ENCODE measurements at regions not wholly inside any gene's neighbourhood (a gene's known extent, or its start where the extent isn't known, plus 50 kb on each side); places are given as distances from the start of the nearest gene placed in this dataset.

GRCh38 chr13:28586439-28587173 lies 72.3 kb upstream of the POMP start:
- intact Hi-C loops (cut with DNase I): no loop called here
- 66 to 70% methylated on average over 5 to 6 of the region's 6 CpGs for WGBS, 2 donors
- Histone ChIP-seq H3K4me1 (no peaks in the 10 kb centered on the region), H3K27me3 (peaks cover 0 to 17% (median 0%) of the 10 kb centered on the region in 4 donors), H3K4me3 (no peak overlapping the region), H3K27ac (no peak overlapping the region), H3K9me3 (no peaks in the 10 kb centered on the region), H3K36me3 (no peaks in the 10 kb centered on the region)
- no peak for DNase-seq
- no peak for TF ChIP-seq CTCF (IDR thresholded peaks at IDR 0.05)
- TF ChIP-seq POLR2A (IDR thresholded peaks at IDR 0.05): no peak

- H3K36me3 ChIP-seq: no peaks in the 10 kb centered on the region
- H3K27me3 ChIP-seq: peaks cover 0 to 13% (median 0%) of the 10 kb centered on the region in 4 donors
- no peaks in the 10 kb centered on the region for H3K9me3 ChIP-seq
- intact Hi-C loops (cut with DNase I): no loop called here
- no peak overlapping the region for H3K4me3 ChIP-seq
- 29 to 45% methylated on average over 1 of the region's 1 CpG for WGBS, 2 donors
- no peaks in the 10 kb centered on the region for H3K4me1 ChIP-seq
- H3K27ac ChIP-seq: no peak overlapping the region
- no peak for DNase-seq
- TF ChIP-seq POLR2A (IDR thresholded peaks at IDR 0.05): no peak
- TF ChIP-seq CTCF (IDR thresholded peaks at IDR 0.05): no peak
These were observed 73.4 kb upstream of the POMP start for GRCh38 chr13:28585561-28585960.

- WGBS, 2 donors: 65 to 77% methylated on average over 3 to 4 of the region's 4 CpGs
- no peaks in the 10 kb centered on the region for H3K36me3 ChIP-seq
- no peak overlapping the region for H3K27ac ChIP-seq
- H3K4me1 ChIP-seq: no peaks in the 10 kb centered on the region
- DNase-seq: no peak
- H3K4me3 ChIP-seq: no peak overlapping the region
- intact Hi-C loops (cut with DNase I): no loop called here
- no peaks in the 10 kb centered on the region for H3K9me3 ChIP-seq
- TF ChIP-seq CTCF (IDR thresholded peaks at IDR 0.05) (no peak), POLR2A (IDR thresholded peaks at IDR 0.05) (no peak)
- peaks cover 0 to 9% (median 0%) of the 10 kb centered on the region in 4 donors for H3K27me3 ChIP-seq
These were observed 74.0 kb upstream of the POMP start for GRCh38 chr13:28584873-28585381.

GRCh38 chr13:28583651-28584091 lies 75.3 kb upstream of the POMP start:
- no peak overlapping the region for H3K27ac ChIP-seq
- DNase-seq: no peak
- H3K4me3 ChIP-seq: no peak overlapping the region
- no peaks in the 10 kb centered on the region for H3K36me3 ChIP-seq
- WGBS, 2 donors: 44 to 68% methylated on average over 11 to 19 of the region's 19 CpGs
- intact Hi-C loops (cut with DNase I): no loop called here
- TF ChIP-seq CTCF (IDR thresholded peaks at IDR 0.05) (no peak), POLR2A (IDR thresholded peaks at IDR 0.05) (no peak)
- no peaks in the 10 kb centered on the region for H3K4me1 ChIP-seq
- H3K27me3 ChIP-seq: peaks cover 0 to 9% (median 0%) of the 10 kb centered on the region in 4 donors
- no peaks in the 10 kb centered on the region for H3K9me3 ChIP-seq

- Histone ChIP-seq H3K36me3 (no peaks in the 10 kb centered on the region), H3K4me1 (no peaks in the 10 kb centered on the region), H3K27ac (no peak overlapping the region), H3K9me3 (no peaks in the 10 kb centered on the region), H3K4me3 (no peak overlapping the region), H3K27me3 (peaks cover 0 to 9% (median 0%) of the 10 kb centered on the region in 4 donors)
- TF ChIP-seq CTCF (IDR thresholded peaks at IDR 0.05): no peak
- no peak for TF ChIP-seq POLR2A (IDR thresholded peaks at IDR 0.05)
- intact Hi-C loops (cut with DNase I): no loop called here
- no peak for DNase-seq
- 73 to 85% methylated on average over 8 of the region's 8 CpGs for WGBS, 2 donors
These were observed 76.1 kb upstream of the POMP start for GRCh38 chr13:28582892-28583240.
